MCF 10A (cell line): ENCODE measurements at regions not wholly inside any gene's neighbourhood (a gene's known extent, or its start where the extent isn't known, plus 50 kb on each side); places are given as distances from the start of the nearest gene placed in this dataset.
A peak's percentile ranks its signal among the peaks of the same experiment; 100 is the strongest.

ENCODE experiments used
- BruUV-seq: library from RNA; stranded (reverse); fragments of 400-500 nt; replicated peaks from 2 replicates; lab custom pipeline; 2021; lab: Mats Ljungman, UMichigan
- CTCF ChIA-PET: fragments of 300-600 bp; sonication (Branson Sonifier 250); formaldehyde crosslinking; extraction: SDS; loops from one replicate; lab custom pipeline; 2021; ENCODE audit warnings: antibody characterized with exemption, inconsistent platforms; lab: Yijun Ruan, JAX
- POLR2A ChIA-PET: fragments of 300-600, 350-650 bp; sonication (Branson Sonifier 250); formaldehyde crosslinking; extraction: SDS; loops from one replicate; lab custom pipeline; 2020; ENCODE audit warnings: antibody characterized with exemption, inconsistent platforms; lab: Yijun Ruan, JAX
- DNase-seq: peaks from one replicate; pipeline ENCODE4 v3.0.0-alpha.2; 2018; ENCODE audit not compliant: unreplicated experiment
- H3K27ac Mint-ChIP-seq: one replicate; pipeline ENCODE4 v1.8.0; 2022; ENCODE audit warnings: mild to moderate bottlenecking, low read depth, mixed read lengths; ENCODE audit not compliant: unreplicated experiment
- H3K27me3 Mint-ChIP-seq: one replicate; pipeline ENCODE4 v1.8.0; 2022; ENCODE audit warnings: mixed read lengths; ENCODE audit not compliant: insufficient read depth, unreplicated experiment
- H3K36me3 Mint-ChIP-seq: one replicate; pipeline ENCODE4 v1.8.0; 2022; ENCODE audit warnings: mild to moderate bottlenecking, moderate library complexity, mixed read lengths; ENCODE audit not compliant: insufficient read depth, unreplicated experiment
- H3K4me1 Mint-ChIP-seq: one replicate; pipeline ENCODE4 v1.8.0; 2022; ENCODE audit warnings: mixed read lengths; ENCODE audit not compliant: insufficient read depth, unreplicated experiment
- H3K4me3 Mint-ChIP-seq: one replicate; pipeline ENCODE4 v1.8.0; 2022; ENCODE audit warnings: mild to moderate bottlenecking, moderate library complexity, mixed read lengths; ENCODE audit not compliant: unreplicated experiment
- H3K9me3 Mint-ChIP-seq: one replicate; pipeline ENCODE4 v1.8.0; 2022; ENCODE audit warnings: mixed read lengths; ENCODE audit not compliant: unreplicated experiment
- intact Hi-C: fragments of 100-400 bp; cut with micrococcal nuclease; formaldehyde crosslinking; loops from 2 replicates; pipeline ENCODE4 v1.14.1; 2022
- TF ChIP-seq, protein P1 (sequence below): fragments of 200-600 bp; IDR thresholded peaks from one replicate; pipeline ENCODE4 v1.8.0; 2022; ENCODE audit warnings: antibody characterized with exemption, mild to moderate bottlenecking; ENCODE audit not compliant: unreplicated experiment

GRCh38 chr9:82327641-82328040 is 339.1 kb downstream of the SPATA31D1 start:
- Mint-ChIP-seq H3K27ac (no peak overlapping the region), H3K27me3 (no peaks in the 10 kb centered on the region), H3K36me3 (no peaks in the 10 kb centered on the region)

DNA sequence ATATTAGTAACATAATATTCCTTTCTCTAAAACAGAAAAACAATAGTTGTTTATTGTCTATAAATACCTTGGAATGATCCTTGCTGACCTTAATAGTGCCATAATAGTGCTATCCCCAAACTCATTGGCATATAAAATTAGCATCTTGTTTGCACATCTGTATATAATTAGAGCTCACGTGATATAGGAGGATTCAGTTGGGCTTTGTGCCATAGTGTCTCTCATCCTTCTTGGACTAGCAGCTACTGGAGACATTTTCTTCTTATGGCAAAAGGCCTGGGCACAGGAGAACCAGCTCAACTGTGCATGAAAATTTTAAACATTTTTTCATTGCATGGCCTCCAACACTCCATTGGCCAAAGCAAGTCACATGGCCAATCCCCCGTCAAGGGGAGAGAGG is 342.5 kb downstream of the SPATA31D1 start:
- intact Hi-C loops, result no loop called here
- Mint-ChIP-seq H3K4me1 (peaks cover 26% of the 10 kb centered on the region), H3K27ac (no peak overlapping the region), H3K36me3 (no peaks in the 10 kb centered on the region), H3K9me3 (peaks cover 8% of the 10 kb centered on the region), H3K27me3 (no peaks in the 10 kb centered on the region), H3K4me3 (no peak overlapping the region)
- TF ChIP-seq, protein P1, sequence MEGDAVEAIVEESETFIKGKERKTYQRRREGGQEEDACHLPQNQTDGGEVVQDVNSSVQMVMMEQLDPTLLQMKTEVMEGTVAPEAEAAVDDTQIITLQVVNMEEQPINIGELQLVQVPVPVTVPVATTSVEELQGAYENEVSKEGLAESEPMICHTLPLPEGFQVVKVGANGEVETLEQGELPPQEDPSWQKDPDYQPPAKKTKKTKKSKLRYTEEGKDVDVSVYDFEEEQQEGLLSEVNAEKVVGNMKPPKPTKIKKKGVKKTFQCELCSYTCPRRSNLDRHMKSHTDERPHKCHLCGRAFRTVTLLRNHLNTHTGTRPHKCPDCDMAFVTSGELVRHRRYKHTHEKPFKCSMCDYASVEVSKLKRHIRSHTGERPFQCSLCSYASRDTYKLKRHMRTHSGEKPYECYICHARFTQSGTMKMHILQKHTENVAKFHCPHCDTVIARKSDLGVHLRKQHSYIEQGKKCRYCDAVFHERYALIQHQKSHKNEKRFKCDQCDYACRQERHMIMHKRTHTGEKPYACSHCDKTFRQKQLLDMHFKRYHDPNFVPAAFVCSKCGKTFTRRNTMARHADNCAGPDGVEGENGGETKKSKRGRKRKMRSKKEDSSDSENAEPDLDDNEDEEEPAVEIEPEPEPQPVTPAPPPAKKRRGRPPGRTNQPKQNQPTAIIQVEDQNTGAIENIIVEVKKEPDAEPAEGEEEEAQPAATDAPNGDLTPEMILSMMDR, result no peak
- ChIA-PET CTCF (no interaction called here), POLR2A (no interaction called here)
- no TSS peak for BruUV-seq
- DNase-seq, result no peak

More at GRCh38 chr9:82327641-82328040, 339.1 kb downstream of the SPATA31D1 start:
- Mint-ChIP-seq H3K4me1 (peaks cover 10% of the 10 kb centered on the region), H3K9me3 (peaks cover 15% of the 10 kb centered on the region), H3K4me3 (no peak overlapping the region)
- no peak for DNase-seq
- ChIA-PET POLR2A (interaction anchor here (0.9 kb wide), 1 partner anchor 10 kb away, joined by 3 read pairs; no protein-coding TSS in a partner anchor), CTCF (no interaction called here)
- TF ChIP-seq, protein P1, result no peak
- intact Hi-C loops, result no loop called here
- no TSS peak for BruUV-seq

DNA sequence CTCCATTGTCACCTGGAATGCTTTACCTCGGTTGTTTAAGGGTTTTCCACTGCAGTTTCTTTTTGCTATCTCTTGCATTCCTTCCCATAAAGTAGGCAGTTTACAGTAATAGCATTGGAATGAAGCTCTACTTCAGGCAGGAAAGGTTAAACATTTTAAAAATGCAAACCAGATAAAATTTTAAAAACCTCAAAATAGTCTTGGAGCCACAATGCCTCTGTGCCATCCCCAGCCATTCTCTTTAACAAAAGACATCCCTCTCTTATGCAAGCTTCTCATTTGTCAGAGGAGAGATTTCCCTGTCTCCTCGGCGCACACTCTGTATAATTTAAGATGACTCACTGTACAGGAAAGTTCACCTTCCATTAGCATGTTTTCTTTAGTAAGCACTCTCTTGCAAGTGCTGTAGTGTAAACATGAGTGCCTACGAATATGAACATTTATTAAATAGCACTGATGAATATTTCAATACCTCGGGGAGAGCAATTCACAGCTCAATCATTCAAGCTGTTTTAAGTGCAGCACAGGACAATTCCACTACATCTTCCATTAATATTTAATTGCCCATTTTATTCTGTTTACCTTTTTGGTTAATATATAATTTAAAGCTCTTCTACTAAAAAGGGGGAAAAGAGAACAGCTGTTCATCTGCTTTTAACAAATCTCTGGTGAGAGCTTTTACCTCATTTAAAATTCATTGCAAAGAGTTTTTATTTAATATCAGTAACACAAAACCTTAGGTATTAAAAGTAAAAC is 343.6 kb downstream of the SPATA31D1 start:
- ChIA-PET CTCF (interaction anchor here (0.7 kb wide), 1 partner anchor 264 kb away, joined by 3 read pairs; no protein-coding TSS in a partner anchor), POLR2A (interaction anchor here (1.0 to 1.1 kb wide), 2 partner anchors 12 to 77 kb away, joined by 3 to 4 read pairs; no protein-coding TSS in a partner anchor)
- Mint-ChIP-seq H3K36me3 (no peaks in the 10 kb centered on the region), H3K9me3 (peaks cover 3% of the 10 kb centered on the region), H3K4me3 (peak overlapping the region; percentile 46), H3K27ac (peak overlapping the region; percentile 9), H3K4me1 (peaks cover 26% of the 10 kb centered on the region), H3K27me3 (no peaks in the 10 kb centered on the region)
- no TSS peak for BruUV-seq
- peak; percentile 76 for DNase-seq
- intact Hi-C loops, result no loop called here
- TF ChIP-seq, protein P1, result no peak

DNA sequence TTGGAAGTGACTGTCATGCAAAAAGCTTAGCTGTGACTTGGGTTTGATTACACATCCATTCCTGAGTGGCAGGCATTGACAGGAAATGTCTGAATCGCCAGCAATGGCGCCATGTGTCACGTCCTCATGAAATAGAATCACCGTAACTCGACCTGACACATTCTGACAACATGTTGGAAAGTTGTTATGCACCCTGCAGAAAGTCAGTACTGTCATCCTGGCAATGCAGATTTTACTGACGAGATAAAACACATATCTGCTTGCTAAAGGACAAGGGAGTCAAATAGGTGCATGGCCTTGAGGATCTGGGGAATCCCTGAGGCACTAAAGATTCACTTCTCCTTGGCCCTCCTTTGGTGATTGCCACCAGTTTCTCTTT is 344.2 kb downstream of the SPATA31D1 start:
- TF ChIP-seq, protein P1, result no peak
- no TSS peak for BruUV-seq
- Mint-ChIP-seq H3K9me3 (no peaks in the 10 kb centered on the region), H3K27ac (peak overlapping the region; percentile 9), H3K36me3 (no peaks in the 10 kb centered on the region), H3K27me3 (no peaks in the 10 kb centered on the region), H3K4me3 (no peak overlapping the region), H3K4me1 (peaks cover 26% of the 10 kb centered on the region)
- ChIA-PET POLR2A (interaction anchor here (1.1 kb wide), 1 partner anchor 77 kb away, joined by 3 read pairs; no protein-coding TSS in a partner anchor), CTCF (interaction anchor here (0.7 kb wide), 1 partner anchor 265 kb away, joined by 3 read pairs; no protein-coding TSS in a partner anchor)
- intact Hi-C loops, result no loop called here
- DNase-seq, result no peak
